HG03103 (cell line): ENCODE measurements at regions not wholly inside any gene's neighbourhood (a gene's known extent, or its start where the extent isn't known, plus 50 kb on each side); places are given as distances from the start of the nearest gene placed in this dataset.
"Not testable (repeated sequence)": the region's sequence is repeated elsewhere in the genome, so short reads cannot be mapped to it uniquely, and the experiment has no call there.

Experiments
- ATAC-seq: cut with Tn5 transposase; IDR thresholded peaks from one replicate; pipeline ENCODE4 v1.9.1; 2021; ENCODE audit warnings: low read depth; ENCODE audit not compliant: unreplicated experiment

DNA sequence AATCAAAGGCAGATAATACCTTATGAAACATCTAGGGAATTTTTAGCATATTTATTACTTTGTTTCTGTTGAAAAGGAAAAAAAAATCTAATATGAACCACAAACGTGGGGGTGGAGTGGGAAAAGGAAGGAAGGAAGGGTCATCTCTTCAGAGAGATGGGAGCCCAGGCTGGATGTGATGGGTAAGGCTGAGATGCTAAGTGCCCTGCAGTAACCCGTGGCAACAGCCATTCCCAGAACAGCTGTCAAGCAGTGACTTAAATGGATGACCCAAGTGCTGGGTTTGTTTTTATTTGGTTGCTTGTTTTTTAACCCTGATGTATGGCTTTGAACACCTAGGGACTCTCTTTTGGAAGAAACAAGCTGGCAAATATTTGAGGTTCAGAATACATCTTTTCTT, 50.7 kb upstream of the KLF7 start:
- ATAC-seq, result no peak

DNA sequence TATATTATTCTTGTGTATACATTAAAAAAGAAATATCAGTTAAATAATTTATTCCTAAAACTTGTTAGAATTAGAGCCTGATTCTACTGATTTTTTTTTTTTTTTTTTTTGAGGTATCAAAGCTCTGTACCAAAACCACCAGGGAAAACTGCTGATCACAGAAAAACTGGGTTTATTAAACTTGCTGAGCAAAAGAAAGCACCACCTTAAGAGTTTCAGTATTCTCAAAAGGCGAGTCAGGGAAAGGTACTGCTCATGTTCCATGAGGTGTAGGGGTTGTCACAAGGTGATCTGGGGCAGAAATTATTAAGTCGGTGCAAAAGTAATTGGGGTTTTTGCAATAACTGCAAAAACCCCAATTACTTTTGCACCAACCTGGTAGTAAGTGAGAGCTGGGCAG, 51.7 kb upstream of the KLF7 start:
- no peak for ATAC-seq

DNA sequence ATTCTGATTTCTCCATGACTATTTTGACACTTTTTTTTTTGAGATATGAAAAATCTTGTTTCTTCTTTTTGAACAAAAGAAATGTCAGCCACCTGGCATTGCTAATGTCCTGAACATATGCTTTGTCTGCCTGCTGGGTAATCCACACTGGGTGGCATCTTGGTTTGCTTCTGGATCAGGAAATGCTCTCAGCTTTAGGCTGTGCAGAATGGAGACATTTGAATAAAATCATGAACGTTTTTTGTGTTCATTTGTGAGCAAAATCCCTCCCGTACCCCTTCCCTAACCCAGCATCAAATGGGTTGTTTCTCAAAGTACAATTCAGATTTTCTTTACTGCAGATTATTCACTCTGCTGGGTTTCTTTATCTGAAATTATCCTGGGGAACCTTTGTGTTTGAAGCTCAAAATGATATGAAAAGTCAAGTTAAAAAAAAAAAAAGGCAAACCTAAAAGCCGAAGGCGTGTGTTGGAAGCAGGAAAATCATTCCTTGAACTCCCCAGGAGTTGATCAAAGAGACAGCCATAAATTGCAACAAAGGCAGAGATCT, 53.4 kb upstream of the KLF7 start:
- no peak for ATAC-seq

DNA sequence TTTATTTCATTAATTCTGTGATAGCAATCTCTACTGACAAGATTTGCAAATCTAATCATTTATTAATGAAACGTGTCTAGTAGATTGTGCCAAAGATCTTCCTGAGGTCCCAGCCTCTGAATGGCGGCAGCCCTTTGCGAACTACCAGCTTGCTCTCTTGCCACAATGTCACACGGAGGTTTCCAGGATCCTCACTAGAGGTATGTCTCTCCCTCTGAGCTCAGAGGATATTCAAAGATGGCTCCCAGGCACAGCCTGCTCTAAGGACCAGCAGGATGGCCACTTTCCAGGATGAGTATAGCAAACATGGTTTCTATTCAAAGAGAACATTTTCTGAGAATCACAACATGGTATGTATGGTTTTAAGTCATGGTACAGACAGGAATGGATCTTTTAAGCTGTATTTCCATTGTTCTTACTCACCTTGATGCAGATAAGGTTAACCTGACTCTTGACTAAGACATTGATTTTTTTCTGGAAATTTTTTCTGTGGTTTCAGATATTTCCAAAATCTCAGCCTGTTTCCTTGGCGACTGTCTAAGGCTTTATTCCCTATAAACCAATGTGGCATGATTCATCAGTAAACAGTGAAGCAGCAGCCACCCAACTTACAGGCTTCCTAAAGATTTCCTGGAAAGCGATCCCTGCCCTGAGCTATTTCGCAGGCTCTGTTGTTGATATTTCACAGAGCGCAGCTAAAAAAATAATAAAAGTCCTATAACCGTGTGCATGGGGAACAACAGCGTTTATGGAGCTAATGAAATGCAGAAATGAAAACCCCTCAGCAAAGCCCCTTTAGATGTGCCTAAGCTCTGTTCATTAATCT, 54.1 kb upstream of the KLF7 start:
- ATAC-seq, result no peak

DNA sequence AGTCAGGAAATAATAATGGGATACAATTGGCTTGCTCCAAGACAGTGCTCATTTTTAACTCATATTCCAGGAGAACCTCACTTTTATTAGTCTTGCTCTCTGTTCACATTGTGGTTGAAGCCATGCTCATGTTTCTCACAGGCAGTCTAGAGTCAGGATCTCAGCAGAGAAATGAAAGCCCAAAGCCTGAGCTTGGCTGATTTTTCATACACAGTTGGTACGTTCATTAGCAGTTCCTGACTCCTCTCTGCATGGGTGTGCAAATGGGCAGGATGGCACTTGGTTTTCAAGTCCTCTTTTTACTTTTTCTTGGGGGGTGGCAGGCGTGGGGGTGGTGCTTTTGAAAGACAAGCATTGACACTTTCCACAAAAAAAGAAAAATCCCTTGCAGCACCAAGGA, 56.0 kb upstream of the KLF7 start:
- no peak for ATAC-seq

DNA sequence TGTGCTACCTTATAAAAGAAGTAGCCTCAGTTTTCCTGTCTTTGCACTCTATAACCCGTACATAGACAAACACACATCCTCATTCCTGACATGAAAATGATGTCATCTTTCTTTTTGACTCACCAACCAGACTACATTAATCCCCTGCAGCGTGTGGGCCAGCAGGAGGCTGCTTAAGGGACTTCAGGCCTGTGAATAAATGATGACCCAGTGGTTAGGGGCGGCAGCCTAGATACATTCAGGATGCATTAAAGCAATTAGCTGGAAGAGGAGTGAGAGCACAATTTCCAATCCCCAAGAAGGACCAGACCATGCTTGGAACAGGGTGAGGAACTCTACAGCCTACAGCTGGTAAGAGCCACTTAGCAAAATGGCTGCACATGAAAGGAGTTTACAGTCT, 57.3 kb upstream of the KLF7 start:
- peak; percentile 78 for ATAC-seq

DNA sequence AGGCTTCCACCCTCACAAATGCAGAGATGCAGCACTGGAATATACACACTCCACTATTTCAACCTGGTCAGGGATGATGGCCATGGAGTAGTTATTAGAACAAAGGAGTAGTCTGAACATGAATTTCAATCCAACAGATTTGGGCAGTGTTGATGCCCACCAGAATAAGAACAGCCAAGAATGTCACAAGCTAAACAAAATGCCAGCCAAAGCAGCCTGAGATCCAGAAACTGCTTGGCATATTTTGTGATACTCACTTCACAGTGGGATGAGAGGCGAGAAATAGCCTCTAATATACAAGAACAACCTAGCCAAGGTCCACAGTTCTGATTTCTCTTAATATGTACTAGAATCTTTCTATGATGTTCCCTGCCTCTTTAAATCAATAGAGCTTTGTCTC, 58.6 kb upstream of the KLF7 start:
- ATAC-seq, result no peak

DNA sequence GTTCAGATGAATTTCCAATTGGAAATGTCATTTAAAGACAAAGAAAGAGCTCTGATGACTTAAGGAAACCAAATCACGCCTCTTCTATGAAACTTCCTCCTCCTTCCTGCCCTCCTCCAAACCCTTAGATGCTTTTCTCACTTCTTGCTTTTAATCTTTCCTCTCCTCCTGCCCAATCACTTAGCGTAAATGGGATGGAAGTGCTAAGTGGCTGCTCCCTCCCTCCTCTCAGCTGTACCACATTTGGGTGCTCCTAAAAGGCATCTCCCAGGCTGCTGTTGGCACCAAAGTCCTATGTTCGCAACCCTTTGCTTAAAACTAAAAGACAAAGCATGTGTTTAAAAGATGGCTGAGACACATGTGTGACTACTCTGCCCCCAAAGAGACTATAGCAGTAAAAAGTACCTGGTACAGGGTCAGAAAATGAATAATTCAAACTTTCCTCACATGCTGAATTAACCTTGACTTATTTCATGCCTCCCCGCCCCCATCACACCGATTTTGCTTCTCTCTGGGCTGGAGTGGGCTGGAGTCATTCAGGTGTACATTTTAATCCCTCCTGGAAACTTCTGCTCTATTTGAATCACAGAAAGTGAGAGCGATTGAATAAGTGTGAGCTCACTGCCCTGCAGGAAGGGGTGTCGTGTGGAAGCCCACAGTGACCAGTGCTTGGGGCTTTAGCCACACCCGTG, 59.2 kb upstream of the KLF7 start:
- no peak for ATAC-seq

DNA sequence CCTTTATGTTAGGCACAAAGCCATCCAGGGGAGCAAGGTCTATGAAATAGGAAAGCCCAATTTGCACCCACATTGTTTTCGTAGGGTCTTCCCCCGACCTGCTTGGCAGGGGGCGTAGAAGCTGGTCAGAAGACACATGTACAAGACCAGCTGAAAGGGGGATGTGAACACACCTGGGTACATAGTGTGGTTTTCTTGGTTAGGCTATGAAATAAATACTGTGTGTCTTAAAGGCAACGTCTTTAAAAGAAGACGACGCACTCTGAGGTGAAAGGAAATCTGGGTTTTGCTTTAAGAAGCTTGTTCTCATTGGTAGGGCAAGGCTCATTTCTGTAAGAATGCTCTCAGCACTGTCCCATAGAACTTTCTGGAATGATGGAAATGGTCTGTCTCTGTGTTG, 60.0 kb upstream of the KLF7 start:
- ATAC-seq, result peak; percentile 42

DNA sequence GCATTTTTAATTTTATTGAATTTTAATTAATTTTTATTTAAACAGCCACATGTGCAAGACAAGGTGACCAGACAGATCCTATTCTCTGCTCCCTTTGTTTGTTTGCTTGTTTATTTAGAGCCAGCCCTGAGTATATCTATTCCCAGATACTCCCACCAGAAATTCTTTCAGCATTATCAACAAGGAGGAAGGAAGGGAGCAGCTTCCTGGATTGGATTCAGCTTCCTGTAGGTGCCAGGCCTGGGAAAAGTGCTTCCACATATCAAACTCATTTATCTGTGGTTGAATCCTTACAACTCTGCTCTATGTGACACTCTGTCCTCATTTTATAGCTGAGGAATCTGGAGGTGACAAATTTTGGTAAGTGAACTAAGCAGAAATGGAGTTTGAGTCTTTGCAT, 60.5 kb upstream of the KLF7 start:
- ATAC-seq, result no peak

DNA sequence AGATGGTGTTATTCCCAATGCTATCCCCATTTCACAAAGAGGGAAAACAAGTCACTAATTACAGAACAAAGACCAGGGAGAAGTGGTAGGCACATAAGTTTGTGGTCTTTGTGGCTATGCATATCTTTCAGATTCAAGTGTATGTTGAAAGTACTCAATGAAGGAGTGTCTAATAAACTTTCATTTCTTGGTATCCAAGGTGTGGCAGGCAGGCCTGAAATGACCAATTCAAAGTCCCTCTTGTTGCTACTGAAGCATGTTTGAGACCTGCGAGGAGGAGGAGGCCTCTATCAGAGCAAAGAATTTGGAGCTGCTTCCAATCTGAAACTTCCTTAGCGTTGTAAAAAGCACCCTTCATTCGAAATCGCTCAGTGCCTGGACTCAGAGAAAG, 60.9 kb upstream of the KLF7 start:
- no peak for ATAC-seq

DNA sequence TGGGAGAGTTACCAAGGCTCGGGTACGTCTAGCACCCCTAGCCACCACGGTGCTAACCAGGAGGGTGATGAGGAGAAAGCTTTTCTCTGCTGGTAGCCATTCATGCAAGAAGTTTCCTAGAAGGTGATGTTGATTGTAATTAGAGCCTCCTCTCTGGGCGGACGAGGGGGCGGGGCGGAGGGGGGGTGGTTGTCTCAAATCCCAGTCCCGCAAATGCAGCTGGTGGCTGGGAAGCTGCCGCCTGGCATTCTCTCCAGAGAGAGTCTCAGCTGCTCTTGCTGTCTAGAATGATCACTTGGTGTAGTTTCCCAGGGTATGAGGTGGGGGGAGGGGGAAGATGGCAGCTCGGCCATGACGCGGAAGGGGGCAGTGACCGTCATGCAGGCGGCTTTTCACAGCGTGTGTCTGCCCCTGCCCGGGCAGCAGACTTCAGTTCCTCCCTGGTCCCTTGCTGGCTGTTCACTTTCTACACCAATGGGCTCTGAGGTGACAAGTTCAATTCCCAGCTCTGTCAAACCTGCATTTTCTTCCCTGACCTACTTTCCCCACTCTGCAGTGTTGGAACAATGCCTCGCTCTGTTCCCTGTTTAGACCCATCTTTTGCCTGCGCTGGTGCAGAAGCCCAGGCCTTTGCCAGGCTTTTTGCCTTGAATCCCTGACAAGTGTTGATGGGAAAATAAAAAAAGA, 61.5 kb upstream of the KLF7 start:
- no peak for ATAC-seq

DNA sequence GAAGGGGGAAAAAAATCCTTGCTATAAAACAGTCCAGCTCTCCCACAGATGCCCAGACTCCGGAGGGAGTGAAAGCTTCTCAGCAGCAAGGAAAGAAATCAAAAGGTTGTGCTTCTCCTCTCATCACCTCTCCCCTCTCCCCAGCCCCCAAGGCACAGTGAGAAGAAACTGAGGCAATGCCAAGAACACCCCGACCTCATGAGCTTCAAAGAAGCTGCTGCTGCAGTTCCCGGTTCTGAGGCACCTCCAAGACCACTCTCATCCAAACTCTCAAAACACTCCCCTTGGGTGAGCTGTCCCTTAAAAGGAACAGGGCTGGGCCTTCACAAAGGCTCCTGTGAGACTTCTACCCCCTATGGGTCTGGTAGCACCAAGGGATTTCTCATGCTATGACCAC, 62.0 kb upstream of the KLF7 start:
- ATAC-seq, result no peak

DNA sequence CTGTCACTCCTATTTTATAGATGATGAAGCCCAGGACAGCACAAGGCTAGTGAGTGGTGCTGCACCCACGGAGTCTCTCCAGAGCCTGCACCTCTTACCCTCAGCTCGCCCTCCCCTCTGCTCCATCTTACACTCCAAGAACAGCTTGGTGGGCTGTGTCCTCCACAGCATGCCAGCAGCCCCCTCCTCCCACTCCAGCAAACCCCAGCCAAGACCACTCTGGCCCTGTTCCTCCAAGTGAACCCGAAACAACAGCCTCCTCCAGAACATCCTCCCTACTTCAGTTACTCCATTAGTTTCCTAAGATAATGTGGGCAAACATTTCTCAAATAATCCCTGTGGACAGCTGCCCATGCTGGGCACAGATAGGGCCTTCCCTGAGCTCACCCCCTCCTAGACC, 62.7 kb upstream of the KLF7 start:
- ATAC-seq, result no peak

DNA sequence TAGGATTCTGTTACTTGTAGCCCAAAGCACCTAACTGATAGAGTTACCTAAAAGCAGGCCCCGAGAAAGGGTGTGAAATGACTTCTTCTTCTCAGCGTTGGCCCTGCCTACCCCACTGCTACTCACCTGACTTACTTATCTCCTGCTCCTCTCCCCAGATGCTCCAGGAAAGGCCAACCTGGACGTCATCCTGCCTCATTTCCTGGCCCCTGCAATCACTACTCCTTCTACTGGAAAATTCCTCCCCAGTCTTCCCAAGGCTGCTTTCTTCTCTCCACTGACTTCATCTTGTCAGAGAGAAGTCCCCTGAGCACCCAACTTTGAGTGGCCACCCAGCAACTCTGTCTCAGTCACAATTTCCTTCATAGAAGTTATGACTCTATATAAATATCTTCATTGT, 63.4 kb upstream of the KLF7 start:
- ATAC-seq, result no peak

DNA sequence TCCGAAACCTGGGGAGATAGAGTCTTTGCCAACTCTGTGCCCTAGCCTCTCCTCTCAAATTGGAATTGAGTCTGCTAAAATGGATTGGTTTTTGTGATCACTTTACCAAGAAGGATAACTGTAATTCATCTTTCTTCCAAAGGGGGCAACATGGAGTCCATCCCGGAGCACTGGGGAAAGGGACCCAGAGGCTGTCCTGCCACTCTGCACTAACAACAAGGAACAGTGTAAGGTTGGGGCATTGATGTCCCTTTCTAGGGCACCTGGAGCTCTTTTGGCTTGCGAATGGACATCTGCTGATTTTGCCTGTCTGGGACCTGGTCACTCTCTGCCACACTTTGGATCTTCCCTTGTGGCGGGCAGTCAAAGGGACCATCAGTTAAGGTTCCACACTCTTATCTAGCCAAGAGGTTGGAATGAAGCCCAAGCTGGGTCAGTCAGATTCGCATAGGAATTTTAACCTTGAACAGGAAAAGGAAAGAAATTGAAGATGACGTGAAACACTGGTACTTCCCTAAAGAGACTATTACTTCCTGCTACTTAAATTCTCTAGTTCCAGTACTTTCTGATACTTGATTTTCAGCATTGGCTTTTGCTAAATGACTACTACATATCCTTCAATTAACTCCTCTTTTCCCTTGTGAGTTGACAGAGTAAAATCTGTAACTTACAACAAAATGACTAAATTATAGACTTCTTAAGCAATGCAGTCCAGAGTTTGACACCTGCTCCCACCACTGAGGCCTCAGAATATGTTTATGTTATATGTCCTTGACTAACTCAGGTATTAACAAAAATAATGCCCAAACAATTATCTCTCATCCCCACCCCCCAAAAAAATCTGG, 64.7 kb upstream of the KLF7 start:
- no peak for ATAC-seq

DNA sequence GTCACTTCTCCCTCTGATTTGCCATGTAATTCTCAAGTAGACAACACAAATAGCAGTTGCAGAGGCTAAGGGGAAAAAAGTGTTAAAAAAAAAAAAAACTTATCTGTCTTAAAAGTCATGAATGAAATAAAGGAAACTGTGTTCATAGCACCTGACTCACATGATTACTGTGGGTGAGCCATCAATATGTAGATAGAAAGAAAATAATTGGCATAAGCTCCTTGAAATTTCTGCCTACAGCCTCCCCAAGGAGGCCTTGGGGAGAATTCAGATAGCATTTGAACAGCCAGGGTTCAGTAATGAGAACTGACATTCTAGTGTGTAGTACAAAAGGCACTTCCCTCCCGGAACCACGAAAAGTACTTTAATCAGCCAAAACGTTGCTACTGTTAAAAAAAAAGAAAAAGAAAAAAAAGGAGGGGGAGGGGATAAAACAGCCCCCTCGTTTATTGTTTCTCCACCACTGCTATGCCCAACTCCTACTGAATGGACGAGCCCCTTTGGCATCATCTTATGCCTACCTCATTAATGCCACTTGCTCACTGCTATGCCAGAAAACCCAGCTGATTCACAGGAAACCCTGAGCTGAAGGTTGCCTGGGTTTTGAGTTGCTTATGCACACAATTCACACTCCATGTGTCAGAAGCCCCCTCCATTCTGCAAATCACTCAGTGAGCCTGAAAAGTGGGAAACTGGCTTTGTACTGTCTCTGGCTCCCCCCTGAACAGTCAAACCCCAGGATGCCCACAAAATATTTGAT, 65.5 kb upstream of the KLF7 start:
- ATAC-seq, result no peak

DNA sequence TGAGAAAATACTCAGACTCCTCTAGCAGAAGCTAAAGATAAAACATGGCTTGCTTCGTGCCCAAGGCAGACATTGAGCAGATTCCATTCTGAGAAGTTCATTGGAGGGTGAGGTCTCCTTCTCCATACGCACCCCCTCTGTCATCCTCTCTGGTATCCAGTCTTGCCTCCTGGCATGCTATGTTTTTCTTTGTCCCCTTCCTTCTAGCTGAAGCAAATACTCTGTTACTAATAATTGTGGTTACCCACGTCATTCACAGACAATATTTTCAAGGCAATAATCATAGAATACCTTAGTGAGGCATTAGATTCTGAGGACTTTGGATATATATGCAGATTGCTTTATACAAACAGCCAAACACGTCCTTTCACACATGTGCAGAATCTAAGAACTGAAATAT, 66.2 kb upstream of the KLF7 start:
- no peak for ATAC-seq

DNA sequence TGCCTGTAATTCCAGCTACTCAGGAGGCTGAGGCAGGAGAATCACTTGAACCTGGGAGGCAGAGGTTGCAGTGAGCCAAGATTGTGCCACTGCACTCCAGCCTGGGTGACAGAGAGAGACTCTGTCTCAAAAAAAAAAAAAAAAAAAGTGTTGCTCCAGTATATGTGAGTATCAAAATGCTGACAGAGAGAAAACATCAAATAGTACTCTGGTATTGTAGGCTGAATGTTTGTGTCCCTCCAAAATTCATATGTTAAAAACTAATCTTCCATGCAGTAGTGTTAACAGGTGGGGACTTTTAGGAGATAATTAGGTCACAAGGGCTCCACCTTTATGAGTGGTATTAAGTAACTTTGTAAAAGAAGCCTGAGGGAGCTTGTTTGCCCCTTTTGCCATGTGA, 67.4 kb upstream of the KLF7 start:
- not testable (repeated sequence) for ATAC-seq

DNA sequence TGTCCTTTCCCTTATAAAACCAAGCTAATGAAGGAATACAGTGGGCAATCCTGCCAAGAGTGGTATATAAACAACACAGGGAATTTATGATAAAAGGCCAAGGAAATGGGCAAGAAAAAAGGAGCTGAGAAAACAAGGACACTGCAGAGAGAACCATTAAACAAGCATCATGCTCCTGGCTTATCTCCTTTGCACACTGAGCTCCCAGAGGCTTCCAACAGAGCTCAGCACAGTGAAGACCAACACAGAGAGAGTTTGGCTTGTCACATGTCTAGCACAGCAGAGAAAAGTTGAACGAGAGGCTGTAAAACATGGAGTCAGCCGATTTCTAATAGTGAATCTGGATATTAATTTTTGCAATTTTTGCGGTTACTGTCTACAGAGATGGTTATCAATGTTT, 68.0 kb upstream of the KLF7 start:
- no peak for ATAC-seq
